Peyer's patch (tissue), 4 donors: ENCODE measurements at regions not wholly inside any gene's neighbourhood (a gene's known extent, or its start where the extent isn't known, plus 50 kb on each side); places are given as distances from the start of the nearest gene placed in this dataset.

Experiments used
- DNase-seq, 3 donors: peaks; one replicate each; pipeline ENCODE4 v3.0.0-alpha.2; 2017 to 2019
- H3K27ac ChIP-seq, 4 donors: fragments of 200-600 bp; sonication (generic); one replicate each; pipeline ENCODE4 v1.5.1; 2016 to 2019
- H3K27me3 ChIP-seq, 2 donors: fragments of 200-600 bp; sonication (generic); one replicate each; pipeline ENCODE4 v1.5.1; 2019
- H3K36me3 ChIP-seq, 3 donors: fragments of 200-600 bp; sonication (generic); one replicate each; pipeline ENCODE4 v1.5.1; 2016 to 2019
- H3K4me1 ChIP-seq, 4 donors: fragments of 200-600 bp; sonication (generic); one replicate each; pipeline ENCODE4 v1.5.1; 2016 to 2019
- H3K4me3 ChIP-seq, 4 donors: fragments of 200-600 bp; sonication (generic); 1 replicate in 3 of 4; 2 replicates in 1 of 4; pipeline ENCODE4 v1.5.1; 2016 to 2019; ENCODE audit warnings: mild to moderate bottlenecking in 1 of 4
- H3K9me3 ChIP-seq, 4 donors: fragments of 200-600 bp; sonication (generic); one replicate each; pipeline ENCODE4 v1.5.1; 2016 to 2019; ENCODE audit warnings: mild to moderate bottlenecking in 1 of 4
- POLR2A ChIP-seq, 2 donors: fragments of 450-650 bp; IDR thresholded peaks; one replicate each; pipeline ENCODE4 v1.5.1; 2017; ENCODE audit warnings: antibody characterized with exemption in 2 of 2, mild to moderate bottlenecking in 2 of 2, moderate library complexity in 2 of 2
- TF ChIP-seq, protein P1 (sequence below), 6 experiments: fragments of 450-650 bp in 4 of 6; fragments of 200-600 bp in 2 of 6; sonication (generic) in 1 of 6; IDR thresholded peaks; one replicate each; pipeline ENCODE4 v1.5.1; 2017 to 2019; ENCODE audit warnings: antibody characterized with exemption in 6 of 6, mild to moderate bottlenecking in 3 of 6, moderate library complexity in 1 of 6

DNA sequence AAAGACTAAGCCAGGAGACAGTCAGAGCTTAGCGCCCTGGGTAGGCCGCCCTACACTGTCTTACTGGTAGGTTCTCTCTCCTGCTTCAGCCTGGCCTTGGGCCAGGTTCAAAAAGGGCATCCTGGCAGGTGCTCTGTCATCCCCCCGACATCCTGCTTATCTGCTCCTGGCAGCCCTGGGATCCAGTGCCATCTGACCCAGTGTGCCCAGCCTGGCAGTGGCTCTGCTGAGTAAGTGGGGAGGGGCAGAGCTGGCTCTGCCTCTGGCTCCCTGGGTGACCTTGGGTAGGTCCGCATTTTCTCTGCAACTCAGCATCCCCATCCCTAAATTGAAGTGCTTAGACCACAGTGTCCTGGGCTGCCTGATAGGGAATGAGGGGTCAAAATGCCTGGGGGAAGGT, 549.9 kb downstream of the PTPRU start:
- Histone ChIP-seq H3K4me1 (no peaks in the 10 kb centered on the region), H3K9me3 (no peaks in the 10 kb centered on the region), H3K27ac (no peak overlapping the region), H3K27me3 (no peaks in the 10 kb centered on the region), H3K36me3 (no peaks in the 10 kb centered on the region), H3K4me3 (no peak overlapping the region)
- TF ChIP-seq POLR2A (IDR thresholded peaks at IDR 0.05), result no peak
- TF ChIP-seq, protein P1, sequence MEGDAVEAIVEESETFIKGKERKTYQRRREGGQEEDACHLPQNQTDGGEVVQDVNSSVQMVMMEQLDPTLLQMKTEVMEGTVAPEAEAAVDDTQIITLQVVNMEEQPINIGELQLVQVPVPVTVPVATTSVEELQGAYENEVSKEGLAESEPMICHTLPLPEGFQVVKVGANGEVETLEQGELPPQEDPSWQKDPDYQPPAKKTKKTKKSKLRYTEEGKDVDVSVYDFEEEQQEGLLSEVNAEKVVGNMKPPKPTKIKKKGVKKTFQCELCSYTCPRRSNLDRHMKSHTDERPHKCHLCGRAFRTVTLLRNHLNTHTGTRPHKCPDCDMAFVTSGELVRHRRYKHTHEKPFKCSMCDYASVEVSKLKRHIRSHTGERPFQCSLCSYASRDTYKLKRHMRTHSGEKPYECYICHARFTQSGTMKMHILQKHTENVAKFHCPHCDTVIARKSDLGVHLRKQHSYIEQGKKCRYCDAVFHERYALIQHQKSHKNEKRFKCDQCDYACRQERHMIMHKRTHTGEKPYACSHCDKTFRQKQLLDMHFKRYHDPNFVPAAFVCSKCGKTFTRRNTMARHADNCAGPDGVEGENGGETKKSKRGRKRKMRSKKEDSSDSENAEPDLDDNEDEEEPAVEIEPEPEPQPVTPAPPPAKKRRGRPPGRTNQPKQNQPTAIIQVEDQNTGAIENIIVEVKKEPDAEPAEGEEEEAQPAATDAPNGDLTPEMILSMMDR (IDR thresholded peaks at IDR 0.05), result no peak
- DNase-seq, result peak in 1 of 3 donors; percentile 35

DNA sequence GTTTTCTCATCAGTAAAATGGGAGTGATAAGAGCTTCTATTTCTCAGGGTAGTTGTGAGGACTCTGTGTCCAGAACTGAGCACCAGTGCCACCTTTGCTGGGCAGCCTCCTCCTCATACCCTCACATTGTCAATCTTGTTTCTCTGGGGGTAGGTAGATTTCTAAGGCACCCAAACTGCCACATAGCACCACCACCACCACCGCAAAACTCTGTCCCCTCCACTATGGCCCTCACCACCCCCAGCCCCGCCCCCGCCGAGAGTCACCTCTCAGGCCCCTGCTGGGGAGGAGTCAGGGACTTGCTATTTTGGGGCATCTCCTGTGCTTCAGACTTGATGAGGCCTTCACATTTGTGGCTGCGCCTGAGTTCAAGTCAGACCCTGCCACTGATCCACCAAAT, 549.2 kb downstream of the PTPRU start:
- Histone ChIP-seq H3K4me1 (no peaks in the 10 kb centered on the region), H3K27me3 (no peaks in the 10 kb centered on the region), H3K9me3 (no peaks in the 10 kb centered on the region), H3K36me3 (no peaks in the 10 kb centered on the region), H3K4me3 (no peak overlapping the region), H3K27ac (no peak overlapping the region)
- no peak for DNase-seq
- TF ChIP-seq, protein P1 (IDR thresholded peaks at IDR 0.05), result no peak
- TF ChIP-seq POLR2A (IDR thresholded peaks at IDR 0.05), result no peak

DNA sequence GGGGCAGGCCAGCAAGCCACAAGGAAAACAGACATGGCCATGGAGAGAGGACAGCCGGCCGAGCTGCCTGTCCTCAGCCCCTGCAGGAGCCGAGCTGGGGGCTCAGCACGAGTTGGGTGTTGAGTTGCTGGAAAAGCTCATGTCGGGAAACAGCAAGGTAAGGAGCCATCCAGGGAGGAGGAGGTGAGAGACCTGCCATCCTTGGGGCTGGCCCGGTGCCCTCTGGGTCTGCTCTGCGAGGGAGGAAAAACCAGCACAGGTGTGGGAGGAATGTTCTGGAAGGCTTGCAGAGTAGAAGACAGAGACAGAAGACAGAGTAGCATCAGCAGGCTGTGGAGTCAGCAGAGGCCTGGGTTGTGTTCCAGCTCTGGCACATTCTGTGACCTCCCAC, 548.8 kb downstream of the PTPRU start:
- Histone ChIP-seq H3K4me3 (no peak overlapping the region), H3K27me3 (no peaks in the 10 kb centered on the region), H3K27ac (no peak overlapping the region), H3K9me3 (no peaks in the 10 kb centered on the region), H3K36me3 (no peaks in the 10 kb centered on the region), H3K4me1 (no peaks in the 10 kb centered on the region)
- DNase-seq, result peak in 1 of 3 donors; percentile 14
- TF ChIP-seq, protein P1 (IDR thresholded peaks at IDR 0.05), result no peak
- no peak for TF ChIP-seq POLR2A (IDR thresholded peaks at IDR 0.05)

DNA sequence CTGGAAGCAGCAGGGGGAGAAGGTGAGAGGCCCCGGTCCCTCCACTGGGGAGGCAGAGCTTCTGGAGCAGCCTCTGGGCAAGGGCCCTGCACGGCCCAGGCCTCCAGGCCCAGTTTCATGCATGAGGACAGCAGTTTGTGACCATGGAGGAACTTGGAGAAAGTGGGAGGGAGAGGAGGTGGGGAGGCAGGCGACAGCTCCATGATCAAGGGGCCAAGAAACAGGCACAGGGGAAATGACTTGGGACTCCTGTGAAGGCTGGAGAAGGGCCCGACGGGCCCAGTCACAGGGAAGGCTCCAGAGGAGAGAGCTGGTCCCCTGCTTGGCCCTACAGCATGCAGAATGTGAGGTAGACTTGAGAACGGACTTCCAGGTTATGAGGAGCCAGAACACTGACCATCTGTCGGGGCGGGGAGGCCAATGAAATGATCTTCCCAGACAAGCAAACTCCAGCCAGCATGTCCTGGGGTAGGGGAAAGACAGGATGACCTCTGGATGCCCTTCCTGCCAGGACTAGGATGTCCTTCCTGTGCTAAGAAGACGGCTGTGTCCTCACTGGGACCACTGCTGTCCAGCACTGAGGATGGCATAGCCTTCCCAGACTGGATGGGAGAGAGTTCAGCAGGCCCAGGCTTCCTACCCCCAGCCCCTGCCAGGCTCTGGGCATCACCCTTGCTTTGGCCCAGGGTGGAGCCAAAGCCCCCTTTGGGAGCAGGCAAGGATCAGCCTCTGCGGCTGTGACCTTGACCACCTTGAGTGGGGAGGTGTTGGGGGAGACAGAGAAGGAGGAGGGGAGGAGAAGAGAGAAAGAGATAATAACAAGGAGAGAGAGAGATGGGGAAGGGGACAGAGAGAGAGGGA, 548.2 kb downstream of the PTPRU start:
- TF ChIP-seq, protein P1 (IDR thresholded peaks at IDR 0.05), result no peak
- TF ChIP-seq POLR2A (IDR thresholded peaks at IDR 0.05), result no peak
- Histone ChIP-seq H3K4me1 (no peaks in the 10 kb centered on the region), H3K9me3 (no peaks in the 10 kb centered on the region), H3K4me3 (no peak overlapping the region), H3K27me3 (no peaks in the 10 kb centered on the region), H3K36me3 (no peaks in the 10 kb centered on the region), H3K27ac (no peak overlapping the region)
- no peak for DNase-seq

DNA sequence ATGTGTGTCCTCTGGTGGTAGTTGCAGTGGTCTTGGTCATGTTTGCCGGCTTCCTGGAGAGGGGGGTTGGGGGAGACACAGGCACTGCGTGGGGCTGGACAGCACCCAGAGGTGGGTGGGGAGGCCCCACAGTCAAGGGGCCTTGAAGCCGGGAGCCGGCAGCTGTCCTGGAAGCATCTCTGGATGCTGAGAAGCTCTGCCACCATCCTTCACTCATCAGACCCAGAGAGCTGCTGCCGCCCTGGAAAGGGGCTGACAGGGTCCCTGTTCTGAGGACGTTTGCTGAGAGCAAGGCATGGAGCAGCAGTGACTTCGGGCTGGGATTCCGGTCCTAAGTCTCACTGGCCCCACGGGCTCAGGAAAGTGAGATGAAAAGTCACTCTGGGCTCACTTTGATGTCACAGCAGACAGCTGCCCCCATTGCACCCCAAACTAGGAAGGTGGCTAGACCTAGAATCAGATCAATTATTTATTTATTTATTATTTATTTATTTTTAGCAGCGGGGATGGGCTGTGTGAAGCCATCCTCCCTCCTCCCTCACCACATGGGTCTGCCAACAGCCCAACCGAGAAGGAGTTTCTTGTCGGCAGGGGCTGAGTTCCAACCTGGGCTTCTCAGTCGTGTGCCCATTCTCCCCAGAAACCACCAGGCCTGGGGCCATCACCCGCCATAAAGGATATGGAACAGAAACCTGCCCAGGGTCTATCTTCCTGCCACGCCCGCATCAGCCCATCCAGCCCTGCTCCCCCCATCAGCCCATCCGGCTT, 547.4 kb downstream of the PTPRU start:
- H3K27me3 ChIP-seq, result no peaks in the 10 kb centered on the region
- H3K4me1 ChIP-seq, result no peaks in the 10 kb centered on the region
- TF ChIP-seq, protein P1 (IDR thresholded peaks at IDR 0.05), result no peak
- TF ChIP-seq POLR2A (IDR thresholded peaks at IDR 0.05), result no peak
- H3K36me3 ChIP-seq, result no peaks in the 10 kb centered on the region
- no peak overlapping the region for H3K27ac ChIP-seq
- DNase-seq, result no peak
- H3K9me3 ChIP-seq, result no peaks in the 10 kb centered on the region
- H3K4me3 ChIP-seq, result no peak overlapping the region
